ENCODE measurements at regions not wholly inside any gene's neighbourhood (a gene's known extent, or its start where the extent isn't known, plus 50 kb on each side); places are given as distances from the start of the nearest gene placed in this dataset.
"Not testable (repeated sequence)": the region's sequence is repeated elsewhere in the genome, so short reads cannot be mapped to it uniquely, and the experiment has no call there.

DNA sequence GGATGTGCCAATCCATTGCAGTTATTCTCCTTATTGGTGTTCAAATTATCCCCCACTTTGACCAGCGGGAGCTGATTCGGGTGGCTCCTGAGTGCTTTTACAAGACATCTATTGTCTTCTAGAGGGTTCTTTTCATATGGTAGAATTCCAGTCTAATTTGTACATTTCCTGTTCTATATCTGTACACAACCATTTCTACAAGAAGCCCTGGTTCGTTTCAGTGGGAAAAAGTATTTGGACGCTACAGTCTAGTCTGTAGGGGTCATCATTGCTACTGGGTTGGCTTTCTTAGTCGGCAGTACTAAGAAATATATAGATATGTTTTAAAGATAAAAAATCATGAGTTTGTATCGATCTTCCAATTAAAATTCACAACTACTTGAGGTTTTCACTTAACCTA, 262.6 kb downstream of the MAP2K6 start:
- DNase-seq = no peak

- DNase-seq = no peak
Measured at GRCh38 chr17:69678206-69678605, 263.7 kb downstream of the MAP2K6 start.

- DNase-seq = no peak
Measured at GRCh38 chr17:69679829-69680228, 265.3 kb downstream of the MAP2K6 start.

- DNase-seq = no peak
Measured at GRCh38 chr17:69684251-69684650, 269.8 kb downstream of the MAP2K6 start.

DNA sequence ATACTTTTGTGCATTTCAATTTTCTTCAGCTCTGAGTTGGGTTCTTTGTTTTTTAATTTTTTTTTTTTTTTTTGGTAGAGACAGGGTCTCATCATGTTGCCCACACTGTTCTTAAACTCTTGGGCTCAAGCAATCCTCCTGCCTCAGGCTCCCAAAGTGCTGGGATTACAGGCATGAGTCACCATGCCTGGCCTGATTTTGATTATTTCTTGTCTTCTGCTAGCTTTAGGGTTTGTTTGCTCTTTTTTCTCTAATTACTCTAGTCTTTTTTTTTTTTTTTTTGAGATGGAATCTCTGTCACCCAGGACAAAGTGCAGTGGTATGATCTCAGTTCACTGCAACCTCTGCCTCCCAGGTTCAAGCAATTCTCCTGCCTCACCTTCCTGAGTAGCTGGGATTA, 270.7 kb downstream of the MAP2K6 start:
- not testable (repeated sequence) for DNase-seq

GRCh38 chr17:69690531-69690930, 276.0 kb downstream of the MAP2K6 start:
- no peak for DNase-seq

DNA sequence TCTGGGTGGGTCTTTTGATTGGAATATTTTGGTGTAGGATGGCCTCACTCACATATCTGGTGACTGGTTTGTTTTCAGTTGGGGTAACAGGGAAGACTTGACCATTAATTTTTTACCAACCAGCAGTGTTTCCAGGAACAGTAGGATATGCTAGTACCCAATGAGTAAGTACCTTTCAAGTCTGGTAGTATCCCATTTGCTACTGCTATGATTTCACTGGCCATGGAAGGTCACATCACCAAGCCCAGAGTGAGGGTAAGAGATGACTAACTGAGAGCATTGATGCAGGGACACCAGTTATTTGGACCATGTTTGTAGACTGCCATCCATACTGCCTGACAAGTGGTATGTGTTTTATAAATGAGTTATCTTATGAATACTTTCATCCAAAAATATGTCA, 277.7 kb downstream of the MAP2K6 start:
- no peak for DNase-seq

- DNase-seq = no peak
Measured at GRCh38 chr17:69695646-69696045, 281.1 kb downstream of the MAP2K6 start.

DNA sequence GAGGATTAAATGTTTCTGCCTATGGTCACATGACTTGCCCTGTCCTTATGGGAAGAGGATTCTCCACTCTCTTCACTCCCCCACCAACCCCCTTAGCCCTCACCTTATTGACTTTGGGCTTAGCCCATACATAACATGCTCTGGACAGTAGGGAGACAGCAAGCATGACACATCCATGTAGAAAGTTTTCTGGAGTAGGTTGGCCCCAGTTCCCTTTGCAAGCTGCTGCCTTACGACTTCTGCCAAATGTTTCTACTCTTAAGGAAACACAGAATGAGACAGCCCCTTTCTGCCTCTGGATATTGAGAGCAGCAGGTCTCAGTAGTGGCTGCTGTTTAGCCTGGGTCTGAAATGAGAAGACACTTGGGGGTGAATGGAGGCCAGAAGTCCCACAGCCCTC, 282.2 kb downstream of the MAP2K6 start:
- no peak for DNase-seq

- DNase-seq = not testable (repeated sequence)
Measured at GRCh38 chr17:69698352-69698751, 283.9 kb downstream of the MAP2K6 start.

- no peak for DNase-seq
Measured at GRCh38 chr17:69702078-69702477, 287.6 kb downstream of the MAP2K6 start.

- DNase-seq = no peak
Measured at GRCh38 chr17:69703751-69704150, 289.3 kb downstream of the MAP2K6 start.

GRCh38 chr17:69704935-69705334, 290.4 kb downstream of the MAP2K6 start:
- DNase-seq = no peak

GRCh38 chr17:69706127-69706526, 291.6 kb downstream of the MAP2K6 start:
- DNase-seq = no peak

- no peak for DNase-seq
Measured at GRCh38 chr17:69709441-69709840, 294.9 kb downstream of the MAP2K6 start.

DNA sequence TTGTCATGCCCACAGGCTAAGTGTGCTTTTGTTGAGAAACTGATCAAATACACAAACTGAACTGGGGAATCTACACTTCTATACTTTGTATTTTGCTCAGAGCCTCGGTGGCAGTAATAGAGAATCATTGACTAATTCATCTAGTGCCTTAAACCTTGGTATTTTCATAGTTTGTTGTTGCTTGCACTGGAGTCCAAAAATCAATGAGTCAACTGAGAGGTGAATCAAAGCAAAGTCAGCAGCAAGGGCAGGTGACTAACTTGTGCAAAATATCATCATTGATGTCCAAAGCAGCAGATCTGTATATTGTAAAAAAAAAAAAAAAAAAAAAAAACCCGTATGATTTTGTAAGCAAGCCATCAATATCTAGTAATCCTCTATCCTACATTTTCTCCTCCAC, 296.4 kb downstream of the MAP2K6 start:
- no peak for DNase-seq

DNA sequence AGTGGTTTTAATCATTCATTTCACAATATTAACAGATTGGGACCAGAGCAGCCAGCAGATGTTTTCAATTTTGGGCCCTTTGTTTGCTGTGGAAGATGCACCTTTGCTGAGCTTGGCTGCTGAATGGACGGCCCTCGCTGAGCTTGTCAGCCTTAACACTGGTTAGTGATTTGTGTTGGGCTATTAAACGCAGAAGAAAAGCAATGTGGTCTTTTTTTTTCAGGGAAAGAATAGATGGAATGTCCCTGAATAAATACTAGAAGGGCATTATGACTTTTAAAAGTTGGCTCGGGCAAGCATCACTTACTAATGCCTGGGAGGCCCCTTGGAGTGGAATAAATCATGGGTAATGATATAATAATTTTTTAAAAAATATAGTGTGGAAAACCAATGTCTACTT, 297.0 kb downstream of the MAP2K6 start:
- no peak for DNase-seq

DNA sequence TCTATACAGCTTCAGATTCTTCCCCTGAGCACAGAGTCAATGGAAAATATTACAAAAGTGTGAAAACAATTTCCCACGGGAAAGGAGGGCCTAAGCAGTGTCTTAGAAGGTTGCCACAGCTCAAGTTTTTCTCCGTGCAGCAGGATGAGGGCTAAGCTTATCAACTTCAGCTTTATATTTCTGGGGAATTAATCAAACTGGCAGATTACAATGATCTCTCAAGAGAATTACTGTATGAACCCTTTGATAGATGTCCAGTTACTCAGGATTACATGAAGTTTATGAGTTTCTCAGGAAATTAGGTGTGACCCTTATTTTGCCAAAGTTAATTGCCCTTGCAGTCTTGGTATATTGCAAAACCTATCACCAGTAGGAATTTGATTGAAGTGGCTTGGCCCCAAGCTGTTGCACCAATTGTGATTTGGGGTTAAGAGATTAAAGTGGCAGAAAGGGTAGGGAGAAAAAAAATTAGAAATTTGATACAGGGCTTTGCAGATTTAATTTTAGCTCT, 298.4 kb downstream of the MAP2K6 start:
- no peak for DNase-seq

DNA sequence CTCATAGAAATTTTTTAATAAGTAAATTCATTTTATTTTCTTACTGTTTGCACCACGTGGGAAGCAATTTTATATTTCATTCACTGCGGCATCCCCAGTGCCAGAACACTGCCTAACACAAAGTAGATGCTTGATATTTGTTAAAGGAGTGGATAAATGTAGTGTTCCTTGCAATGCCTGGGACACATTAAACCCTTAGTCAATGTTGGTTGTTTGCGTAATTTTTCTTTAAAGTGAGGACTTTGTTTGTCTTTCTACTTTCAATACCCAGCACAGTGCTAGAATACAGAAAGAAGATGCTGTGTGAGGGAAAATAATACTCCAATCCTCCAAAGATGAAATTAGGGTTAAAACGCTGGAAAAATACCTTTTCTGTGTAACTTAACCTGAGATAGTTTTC, 299.3 kb downstream of the MAP2K6 start:
- no peak for DNase-seq

- DNase-seq = no peak
Measured at GRCh38 chr17:69714669-69715068, 300.2 kb downstream of the MAP2K6 start.

GRCh38 chr17:69715656-69716055, 301.2 kb downstream of the MAP2K6 start:
- DNase-seq = no peak

DNA sequence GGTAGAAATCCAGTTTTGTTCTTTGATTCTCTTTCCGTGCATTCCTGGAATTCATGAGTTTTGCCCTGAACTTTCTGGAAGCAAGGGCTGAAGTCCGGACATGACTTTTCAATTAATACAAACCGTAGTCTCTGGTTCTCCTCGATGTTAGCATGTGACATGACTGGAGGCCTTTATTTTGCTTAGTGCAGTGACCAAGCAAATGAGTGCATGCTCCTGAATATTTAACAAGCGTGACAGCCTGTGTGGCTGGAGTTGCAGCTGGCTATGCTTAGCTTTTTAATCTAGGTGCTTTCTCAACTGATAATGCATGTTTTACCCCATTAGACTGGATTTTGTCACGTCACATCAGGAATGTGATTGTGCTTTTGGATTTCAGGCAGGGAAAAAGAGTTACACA, 302.1 kb downstream of the MAP2K6 start:
- DNase-seq = no peak

DNA sequence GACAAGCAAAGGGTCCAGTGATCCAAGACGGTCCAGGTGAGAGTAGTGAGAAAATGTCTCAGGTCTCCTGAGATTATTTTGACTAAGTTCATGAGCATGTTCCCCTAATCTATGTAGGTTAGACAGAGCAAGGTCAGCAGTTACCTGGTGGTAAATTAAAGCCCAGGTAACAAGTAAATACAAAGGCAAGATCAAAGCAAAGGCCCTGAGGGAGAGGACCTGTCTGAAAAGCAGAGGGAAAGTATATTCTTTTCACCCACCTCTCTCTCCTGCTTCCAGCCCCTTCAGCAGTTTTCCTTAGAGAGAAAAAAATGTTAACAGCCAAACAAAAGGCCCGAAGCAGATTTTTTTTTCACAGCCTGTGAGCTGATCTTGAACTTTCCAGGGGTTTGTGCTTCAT, 302.7 kb downstream of the MAP2K6 start:
- no peak for DNase-seq

GRCh38 chr17:69717819-69718218, 303.3 kb downstream of the MAP2K6 start:
- no peak for DNase-seq

GRCh38 chr17:69719474-69720048, 305.1 kb downstream of the MAP2K6 start:
- no peak for DNase-seq

GRCh38 chr17:69722518-69722917, 308.0 kb downstream of the MAP2K6 start:
- DNase-seq = no peak

Measured in CD4-positive, alpha-beta T cell treated with Interleukin-1 beta for 1 hour (primary cell).